ENCODE measurements at regions not wholly inside any gene's neighbourhood (a gene's known extent, or its start where the extent isn't known, plus 50 kb on each side); places are given as distances from the start of the nearest gene placed in this dataset.

DNA sequence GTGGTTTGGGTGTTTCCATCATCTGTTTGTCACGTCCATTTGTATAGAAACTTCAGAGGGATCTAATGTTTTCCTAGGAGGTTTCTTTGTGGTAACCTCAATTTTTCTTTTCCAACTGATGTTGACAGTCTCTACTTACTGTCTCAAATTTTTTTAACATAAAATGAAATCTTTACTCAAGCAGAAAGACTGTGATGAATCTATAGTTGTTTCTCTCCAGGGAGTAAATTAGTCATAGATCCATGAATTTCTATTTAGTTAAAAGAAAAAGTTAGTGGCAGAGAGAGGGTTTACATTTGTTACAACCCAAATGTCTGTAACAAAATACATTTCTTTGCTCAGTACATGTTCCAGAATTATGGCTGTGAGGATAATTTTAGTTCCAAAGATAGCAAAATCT lies 161.6 kb downstream of the DISP1 start:
- TF ChIP-seq CTCF (IDR thresholded peaks at IDR 0.05) (no peak), POLR2AphosphoS5 (IDR thresholded peaks at IDR 0.05; ENCODE audit: insufficient read depth in 1 of 2, low read depth in 1 of 2) (no peak)

Measured in vagina (tissue), 2 donors.